ENCODE measurements at regions not wholly inside any gene's neighbourhood (a gene's known extent, or its start where the extent isn't known, plus 50 kb on each side); places are given as distances from the start of the nearest gene placed in this dataset.

- TF ChIP-seq CTCF (IDR thresholded peaks at IDR 0.05; ENCODE audit: low read depth, low read length), result no peak
- TF ChIP-seq EZH2phosphoT487 (IDR thresholded peaks at IDR 0.05; ENCODE audit: low read depth), result no peak
These were observed 747.5 kb upstream of the EEF2KMT start for GRCh38 chr16:5845046-5845445.
